NB4 (cell line): ENCODE measurements at regions not wholly inside any gene's neighbourhood (a gene's known extent, or its start where the extent isn't known, plus 50 kb on each side); places are given as distances from the start of the nearest gene placed in this dataset.
"Not testable (repeated sequence)": the region's sequence is repeated elsewhere in the genome, so short reads cannot be mapped to it uniquely, and the experiment has no call there.

Experiments used
- DNase-seq: peaks from one replicate; pipeline ENCODE4 v3.0.0; 2010; ENCODE audit warnings: low read depth
- H3K4me3 ChIP-seq: one replicate; pipeline ENCODE4 v1.5.1; 2011; ENCODE audit warnings: mild to moderate bottlenecking, low read depth, low read length, moderate library complexity
- MYC ChIP-seq: IDR thresholded peaks from 2 replicates; pipeline ENCODE4 v1.6.1; 2011; ENCODE audit warnings: low read depth, low read length
- POLR2A ChIP-seq: IDR thresholded peaks from 2 replicates; pipeline ENCODE4 v1.6.1; 2011; ENCODE audit warnings: mild to moderate bottlenecking; ENCODE audit not compliant: insufficient read length; ENCODE audit errors: extremely low read depth
- TF ChIP-seq, protein P1 (sequence below): IDR thresholded peaks from one replicate; pipeline ENCODE4 v1.5.1; 2012; ENCODE audit warnings: low read depth, low read length
- TF ChIP-seq, protein P2 (sequence below): IDR thresholded peaks from 2 replicates; pipeline ENCODE4 v1.6.1; 2011; ENCODE audit warnings: low read depth, low read length

DNA sequence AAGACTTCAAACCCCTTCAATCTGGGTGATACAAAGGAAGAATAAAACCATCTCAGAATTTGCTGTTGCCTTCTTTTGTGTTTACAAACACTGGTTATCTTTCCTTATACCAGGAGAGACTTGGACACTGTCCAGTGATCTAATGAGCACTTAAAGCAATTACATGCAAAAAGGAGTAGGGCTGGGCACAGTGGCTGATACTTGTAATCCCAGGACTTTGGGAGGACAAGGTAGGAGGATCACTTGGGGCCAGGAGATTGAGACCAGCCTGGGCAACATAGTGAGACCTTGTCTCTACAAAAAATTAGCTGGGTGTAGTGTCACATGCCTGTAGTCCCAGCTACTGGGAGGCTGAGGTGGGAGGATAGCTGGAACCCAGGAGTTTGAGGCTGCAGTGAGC, 95.7 kb upstream of the DRD5 start:
- H3K4me3 ChIP-seq = no peak overlapping the region
- no peak for TF ChIP-seq POLR2A
- TF ChIP-seq, protein P1, sequence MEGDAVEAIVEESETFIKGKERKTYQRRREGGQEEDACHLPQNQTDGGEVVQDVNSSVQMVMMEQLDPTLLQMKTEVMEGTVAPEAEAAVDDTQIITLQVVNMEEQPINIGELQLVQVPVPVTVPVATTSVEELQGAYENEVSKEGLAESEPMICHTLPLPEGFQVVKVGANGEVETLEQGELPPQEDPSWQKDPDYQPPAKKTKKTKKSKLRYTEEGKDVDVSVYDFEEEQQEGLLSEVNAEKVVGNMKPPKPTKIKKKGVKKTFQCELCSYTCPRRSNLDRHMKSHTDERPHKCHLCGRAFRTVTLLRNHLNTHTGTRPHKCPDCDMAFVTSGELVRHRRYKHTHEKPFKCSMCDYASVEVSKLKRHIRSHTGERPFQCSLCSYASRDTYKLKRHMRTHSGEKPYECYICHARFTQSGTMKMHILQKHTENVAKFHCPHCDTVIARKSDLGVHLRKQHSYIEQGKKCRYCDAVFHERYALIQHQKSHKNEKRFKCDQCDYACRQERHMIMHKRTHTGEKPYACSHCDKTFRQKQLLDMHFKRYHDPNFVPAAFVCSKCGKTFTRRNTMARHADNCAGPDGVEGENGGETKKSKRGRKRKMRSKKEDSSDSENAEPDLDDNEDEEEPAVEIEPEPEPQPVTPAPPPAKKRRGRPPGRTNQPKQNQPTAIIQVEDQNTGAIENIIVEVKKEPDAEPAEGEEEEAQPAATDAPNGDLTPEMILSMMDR = no peak
- TF ChIP-seq, protein P2, sequence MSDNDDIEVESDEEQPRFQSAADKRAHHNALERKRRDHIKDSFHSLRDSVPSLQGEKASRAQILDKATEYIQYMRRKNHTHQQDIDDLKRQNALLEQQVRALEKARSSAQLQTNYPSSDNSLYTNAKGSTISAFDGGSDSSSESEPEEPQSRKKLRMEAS = no peak
- no peak for TF ChIP-seq MYC
- DNase-seq = no peak

DNA sequence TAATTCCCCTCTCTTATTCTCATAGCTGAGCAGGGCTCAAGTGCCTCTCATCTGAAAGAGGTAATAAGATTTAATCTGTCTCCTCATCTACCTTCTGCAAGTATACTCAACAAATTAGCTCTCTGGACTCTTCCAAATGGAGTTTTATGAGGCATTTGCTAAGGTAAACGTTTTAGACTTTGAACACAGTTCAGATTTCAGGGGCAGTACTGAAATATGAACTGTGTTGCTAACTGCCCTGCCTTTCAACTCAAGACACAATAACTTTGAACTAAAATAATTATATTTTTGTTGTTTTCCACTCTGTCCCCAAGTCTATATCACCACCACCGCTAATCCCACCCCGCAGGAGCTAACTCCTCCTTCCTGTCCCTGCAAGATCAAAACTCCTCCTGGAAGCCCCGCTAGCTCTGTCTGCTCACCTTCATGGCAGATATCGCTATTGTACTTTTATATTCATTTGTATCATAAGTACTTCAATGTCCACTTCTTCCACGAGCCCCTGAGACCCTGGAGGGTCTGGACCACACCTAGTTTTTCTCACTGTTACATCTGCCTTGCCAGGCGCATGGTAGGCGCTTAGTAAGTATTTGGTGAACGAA, 90.7 kb upstream of the DRD5 start:
- H3K4me3 ChIP-seq = peak overlapping the region; percentile 32
- DNase-seq = not testable (repeated sequence)

DNA sequence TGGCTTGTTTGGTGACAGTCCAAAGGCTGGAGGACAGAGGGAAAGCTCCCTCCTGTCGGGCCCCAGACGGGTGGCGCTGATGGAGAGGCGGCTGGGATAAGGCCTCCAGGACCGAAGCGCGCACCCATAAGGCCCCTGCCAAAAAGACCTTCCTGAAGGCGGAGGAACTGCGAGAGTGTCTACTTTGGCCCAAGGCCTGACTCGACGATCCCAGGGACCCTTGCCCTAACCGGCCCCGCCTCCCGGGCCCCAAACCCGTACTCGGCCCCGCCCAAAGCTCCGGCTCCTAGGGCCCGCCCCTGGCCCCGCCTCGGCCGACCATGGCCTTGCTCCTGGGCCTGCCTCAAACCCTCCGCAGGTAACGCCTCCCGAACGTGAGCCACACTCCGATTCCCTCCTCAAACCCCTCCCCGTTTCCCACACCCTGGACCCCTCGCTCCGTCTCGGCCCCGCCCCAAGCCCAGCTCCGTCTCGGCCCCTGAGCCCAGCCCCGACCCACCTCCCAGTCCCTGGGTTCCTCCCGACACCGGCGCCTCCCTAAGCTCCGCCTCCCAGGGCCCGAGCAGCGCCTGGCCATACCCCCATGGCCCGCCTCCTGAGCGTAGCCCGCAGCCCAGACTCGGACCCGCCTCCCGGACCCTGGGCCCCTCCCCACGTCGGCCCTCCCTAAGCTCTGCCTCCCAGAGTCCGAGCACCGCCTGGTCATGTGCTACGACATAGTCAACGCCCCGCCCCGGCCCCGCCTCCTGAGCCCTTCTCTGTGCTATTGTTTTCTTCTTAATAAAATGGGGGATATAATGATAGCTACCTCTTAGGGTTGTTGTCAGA, 90.0 kb upstream of the DRD5 start:
- peak; percentile 92 for DNase-seq
- peak overlapping the region; percentile 32 for H3K4me3 ChIP-seq
- TF ChIP-seq, protein P2 = no peak
- TF ChIP-seq POLR2A (no peak), MYC (no peak)
- TF ChIP-seq, protein P1 = no peak

DNA sequence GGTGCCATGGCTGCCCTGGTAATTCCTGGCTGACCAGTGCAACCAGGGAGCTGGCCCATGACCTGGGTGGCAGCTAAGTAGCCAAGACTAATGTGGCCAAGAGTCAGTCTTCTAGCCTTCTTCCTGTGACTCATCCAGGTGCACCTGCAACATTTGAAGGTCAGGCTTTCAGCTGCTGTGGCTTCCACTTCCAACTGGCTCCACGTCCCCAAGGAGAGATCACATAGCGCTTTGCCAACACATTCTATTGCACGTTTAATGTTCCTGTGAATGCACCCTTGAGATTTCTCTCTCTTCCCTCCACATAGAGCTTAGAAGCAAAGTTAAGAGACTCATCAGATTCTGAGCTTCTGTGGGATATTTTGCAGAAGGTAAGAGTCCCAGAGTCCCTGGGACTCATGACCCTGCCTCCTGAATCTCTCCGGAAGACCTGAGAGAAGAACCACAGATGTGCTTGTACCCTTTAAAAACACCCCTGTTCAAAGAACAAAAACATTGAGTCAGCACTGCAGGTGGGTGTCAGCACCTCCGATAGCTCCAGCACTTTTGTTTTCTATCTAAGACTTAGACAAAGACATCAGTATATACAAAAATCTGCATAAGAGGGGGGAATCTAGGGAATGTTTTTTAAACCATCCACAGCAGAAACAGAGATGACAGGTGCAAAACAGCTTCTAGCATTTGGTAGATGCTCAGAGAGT, 88.5 kb upstream of the DRD5 start:
- not testable (repeated sequence) for DNase-seq, H3K4me3 ChIP-seq

DNA sequence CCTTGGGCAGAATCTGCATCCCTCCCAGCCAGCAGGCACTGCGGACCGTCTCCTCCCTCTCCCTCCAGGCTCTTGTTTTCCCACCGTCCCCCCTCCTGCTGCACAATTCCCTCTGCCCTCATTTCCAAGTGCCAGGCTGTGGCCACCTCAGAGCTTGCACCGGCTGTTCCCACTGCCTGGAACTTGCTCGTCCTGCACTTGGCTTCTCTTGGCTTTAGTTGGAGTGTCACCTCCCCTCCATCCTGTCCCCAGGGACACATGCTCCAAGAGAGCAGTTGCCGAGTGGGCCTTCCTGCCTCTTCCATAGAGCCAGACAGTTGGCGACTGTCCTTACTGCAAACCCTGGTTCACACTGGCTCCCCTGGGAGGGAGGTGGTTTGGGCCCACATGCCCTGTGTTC, 87.0 kb upstream of the DRD5 start:
- not testable (repeated sequence) for DNase-seq, H3K4me3 ChIP-seq

DNA sequence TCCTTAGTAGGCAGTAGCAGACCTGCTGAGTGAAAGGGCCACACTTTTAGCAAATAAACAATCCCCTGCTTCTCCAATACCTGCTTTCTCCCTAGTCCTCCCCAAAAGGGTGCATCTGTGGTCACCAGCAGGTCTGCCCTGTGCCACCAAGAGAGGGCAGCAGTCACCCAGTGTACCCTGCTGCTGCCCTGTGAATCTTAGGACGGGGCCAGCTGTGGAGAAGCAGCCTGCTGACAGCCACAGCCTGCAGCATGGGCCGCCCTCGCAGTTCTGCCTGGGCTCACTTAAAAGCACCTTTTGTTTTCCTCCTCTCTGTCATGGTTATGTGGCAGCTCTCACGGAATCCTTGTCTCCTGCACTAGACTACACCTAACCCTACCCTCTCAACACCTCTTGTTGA, 85.4 kb upstream of the DRD5 start:
- DNase-seq = peak; percentile 53
- H3K4me3 ChIP-seq = not testable (repeated sequence)
- TF ChIP-seq, protein P1 = peak; percentile 40

DNA sequence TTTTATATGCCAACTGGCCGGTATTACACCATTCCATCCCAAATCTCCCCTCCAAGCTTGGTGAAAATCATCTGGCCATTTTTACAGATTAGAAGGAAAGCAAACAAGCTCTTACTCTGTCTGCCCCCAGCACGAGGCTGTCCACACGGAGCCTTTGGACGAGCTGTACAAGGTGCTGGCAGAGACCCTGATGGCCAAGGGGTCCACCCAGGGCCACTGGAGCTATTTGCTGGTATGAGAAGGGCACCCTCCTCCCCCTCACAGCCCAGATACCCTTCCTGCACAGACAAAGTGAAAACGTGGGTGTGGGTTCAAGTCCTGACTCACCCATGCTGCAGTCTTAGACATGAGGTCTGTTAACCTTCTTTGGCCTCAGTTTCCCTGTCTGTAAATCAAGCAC, 84.9 kb upstream of the DRD5 start:
- H3K4me3 ChIP-seq, DNase-seq: not testable (repeated sequence)

DNA sequence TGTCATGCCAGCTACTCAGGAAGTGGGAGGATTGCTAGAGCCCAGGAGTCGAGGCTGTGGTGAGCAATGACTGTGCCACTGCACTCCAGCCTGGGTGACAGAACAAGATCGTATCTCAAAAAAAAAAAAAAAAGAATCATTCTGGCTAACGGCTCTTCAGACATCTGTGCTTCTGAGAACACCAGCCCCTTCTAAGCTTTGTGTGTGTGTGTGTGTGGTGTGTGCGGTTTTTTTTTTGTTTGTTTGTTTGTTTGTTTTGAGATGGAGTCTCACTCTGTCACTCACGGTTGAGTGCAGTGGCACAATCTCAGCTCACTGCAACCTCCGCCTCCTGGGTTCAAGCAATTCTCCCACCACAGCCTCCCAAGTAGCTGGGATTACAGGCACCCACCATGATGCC, 79.4 kb upstream of the DRD5 start:
- not testable (repeated sequence) for H3K4me3 ChIP-seq, DNase-seq

DNA sequence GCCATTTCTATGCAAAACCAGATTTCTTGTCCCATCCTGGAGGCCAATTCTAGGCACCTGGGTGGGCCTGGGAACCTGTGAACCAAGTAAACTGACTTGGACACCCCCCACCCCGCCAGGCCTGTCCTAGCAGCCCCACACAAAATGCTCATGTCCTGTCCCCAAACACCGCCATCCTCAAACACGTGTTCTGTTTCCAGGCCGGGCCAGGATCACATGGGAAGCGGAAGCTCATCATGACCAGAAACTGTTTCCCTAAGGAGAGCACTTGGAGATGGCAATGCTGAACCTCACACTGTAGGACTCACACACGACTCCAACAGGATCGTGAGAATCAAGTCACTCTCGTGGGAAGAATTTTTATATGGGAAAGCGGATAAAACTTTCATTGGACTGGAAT, 78.7 kb upstream of the DRD5 start:
- not testable (repeated sequence) for H3K4me3 ChIP-seq, DNase-seq
